Neural cell (in vitro differentiated cells): ENCODE measurements at regions not wholly inside any gene's neighbourhood (a gene's known extent, or its start where the extent isn't known, plus 50 kb on each side); places are given as distances from the start of the nearest gene placed in this dataset.

Experiments
- CTCF ChIP-seq: fragments of 450-650 bp; IDR thresholded peaks from 2 replicates; pipeline ENCODE4 v1.5.1; 2014; ENCODE audit warnings: antibody characterized with exemption, mild to moderate bottlenecking, moderate library complexity; ENCODE audit not compliant: poor library complexity, severe bottlenecking
- EP300 ChIP-seq: fragments of 450-650 bp; conservative IDR thresholded peaks from 2 replicates; pipeline ENCODE4 v1.6.1; 2014; ENCODE audit warnings: antibody characterized with exemption, mild to moderate bottlenecking, moderate library complexity; ENCODE audit not compliant: poor library complexity, severe bottlenecking
- EZH2 ChIP-seq: fragments of 200-600, 300-800 bp; shearing (Covaris generic), sonication (generic); IDR thresholded peaks from 2 replicates; pipeline ENCODE4 v1.6.1; 2014; ENCODE audit warnings: antibody characterized with exemption, low read length, borderline replicate concordance, mild to moderate bottlenecking; ENCODE audit not compliant: insufficient read depth, poor library complexity, severe bottlenecking
- MXI1 ChIP-seq: fragments of 450-650 bp; conservative IDR thresholded peaks from 2 replicates; pipeline ENCODE4 v1.6.1; 2014; ENCODE audit warnings: antibody characterized with exemption, mild to moderate bottlenecking; ENCODE audit not compliant: poor library complexity, severe bottlenecking
- POLR2AphosphoS5 ChIP-seq: IDR thresholded peaks from 2 replicates; pipeline ENCODE4 v1.6.1; 2012
- RAD21 ChIP-seq: fragments of 450-650 bp; conservative IDR thresholded peaks from 2 replicates; pipeline ENCODE4 v1.6.1; 2014; ENCODE audit warnings: antibody characterized with exemption, mild to moderate bottlenecking, moderate library complexity
- REST ChIP-seq: IDR thresholded peaks from 2 replicates; pipeline ENCODE4 v1.6.1; 2012; ENCODE audit warnings: borderline replicate concordance
- SMC3 ChIP-seq: fragments of 450-650 bp; conservative IDR thresholded peaks from 2 replicates; pipeline ENCODE4 v1.6.1; 2014; ENCODE audit warnings: antibody characterized with exemption, mild to moderate bottlenecking, moderate library complexity; ENCODE audit not compliant: poor library complexity
- TAF1 ChIP-seq: IDR thresholded peaks from 2 replicates; pipeline ENCODE4 v1.6.1; 2012; ENCODE audit warnings: low read depth

- TF ChIP-seq REST: no peak
- TF ChIP-seq RAD21: no peak
- TF ChIP-seq MXI1: no peak
- no peak for TF ChIP-seq CTCF
- TF ChIP-seq POLR2AphosphoS5: no peak
- no peak for TF ChIP-seq EZH2
- TF ChIP-seq EP300: no peak
- TF ChIP-seq TAF1: no peak
- TF ChIP-seq SMC3: no peak
These were observed 367.5 kb upstream of the FIGN start for GRCh38 chr2:164103271-164103670.
